ENCODE measurements at regions not wholly inside any gene's neighbourhood (a gene's known extent, or its start where the extent isn't known, plus 50 kb on each side); places are given as distances from the start of the nearest gene placed in this dataset.
"Not testable (repeated sequence)": the region's sequence is repeated elsewhere in the genome, so short reads cannot be mapped to it uniquely, and the experiment has no call there.

- DNase-seq = no peak
Measured at GRCh38 chr10:81498011-81498551, 376.9 kb upstream of the NRG3 start.

- no peak for DNase-seq
Measured at GRCh38 chr10:81502677-81503359, 372.2 kb upstream of the NRG3 start.

- not testable (repeated sequence) for DNase-seq
Measured at GRCh38 chr10:81505777-81506176, 369.2 kb upstream of the NRG3 start.

GRCh38 chr10:81514811-81515210, 360.2 kb upstream of the NRG3 start:
- DNase-seq = no peak

- no peak for DNase-seq
Measured at GRCh38 chr10:81520688-81521087, 354.3 kb upstream of the NRG3 start.

- no peak for DNase-seq
Measured at GRCh38 chr10:81524467-81524866, 350.5 kb upstream of the NRG3 start.

GRCh38 chr10:81532403-81532802, 342.6 kb upstream of the NRG3 start:
- DNase-seq = no peak

GRCh38 chr10:81534991-81535390, 340.0 kb upstream of the NRG3 start:
- DNase-seq = no peak

- no peak for DNase-seq
Measured at GRCh38 chr10:81541517-81541916, 333.5 kb upstream of the NRG3 start.

- DNase-seq = no peak
Measured at GRCh38 chr10:81546243-81546642, 328.8 kb upstream of the NRG3 start.

GRCh38 chr10:81548160-81548559, 326.8 kb upstream of the NRG3 start:
- DNase-seq = no peak

- no peak for DNase-seq
Measured at GRCh38 chr10:81564143-81564542, 310.9 kb upstream of the NRG3 start.

GRCh38 chr10:81569488-81569887, 305.5 kb upstream of the NRG3 start:
- DNase-seq = no peak

GRCh38 chr10:81570349-81570748, 304.6 kb upstream of the NRG3 start:
- no peak for DNase-seq

- no peak for DNase-seq
Measured at GRCh38 chr10:81570878-81571794, 303.9 kb upstream of the NRG3 start.

GRCh38 chr10:81575036-81575435, 300.0 kb upstream of the NRG3 start:
- no peak for DNase-seq

- DNase-seq = no peak
Measured at GRCh38 chr10:81576336-81576735, 298.7 kb upstream of the NRG3 start.

- no peak for DNase-seq
Measured at GRCh38 chr10:81594991-81595390, 280.0 kb upstream of the NRG3 start.

- DNase-seq = no peak
Measured at GRCh38 chr10:81600185-81600584, 274.8 kb upstream of the NRG3 start.

- DNase-seq = no peak
Measured at GRCh38 chr10:81603106-81603620, 271.8 kb upstream of the NRG3 start.

- DNase-seq = not testable (repeated sequence)
Measured at GRCh38 chr10:81644485-81644884, 230.5 kb upstream of the NRG3 start.

GRCh38 chr10:81655986-81656385, 219.0 kb upstream of the NRG3 start:
- no peak for DNase-seq

GRCh38 chr10:81662837-81663236, 212.2 kb upstream of the NRG3 start:
- no peak for DNase-seq

- DNase-seq = not testable (repeated sequence)
Measured at GRCh38 chr10:81664800-81665199, 210.2 kb upstream of the NRG3 start.

All from COR-L47 (cell line).